ENCODE measurements at regions not wholly inside any gene's neighbourhood (a gene's known extent, or its start where the extent isn't known, plus 50 kb on each side); places are given as distances from the start of the nearest gene placed in this dataset.
"Not testable (repeated sequence)": the region's sequence is repeated elsewhere in the genome, so short reads cannot be mapped to it uniquely, and the experiment has no call there.

DNA sequence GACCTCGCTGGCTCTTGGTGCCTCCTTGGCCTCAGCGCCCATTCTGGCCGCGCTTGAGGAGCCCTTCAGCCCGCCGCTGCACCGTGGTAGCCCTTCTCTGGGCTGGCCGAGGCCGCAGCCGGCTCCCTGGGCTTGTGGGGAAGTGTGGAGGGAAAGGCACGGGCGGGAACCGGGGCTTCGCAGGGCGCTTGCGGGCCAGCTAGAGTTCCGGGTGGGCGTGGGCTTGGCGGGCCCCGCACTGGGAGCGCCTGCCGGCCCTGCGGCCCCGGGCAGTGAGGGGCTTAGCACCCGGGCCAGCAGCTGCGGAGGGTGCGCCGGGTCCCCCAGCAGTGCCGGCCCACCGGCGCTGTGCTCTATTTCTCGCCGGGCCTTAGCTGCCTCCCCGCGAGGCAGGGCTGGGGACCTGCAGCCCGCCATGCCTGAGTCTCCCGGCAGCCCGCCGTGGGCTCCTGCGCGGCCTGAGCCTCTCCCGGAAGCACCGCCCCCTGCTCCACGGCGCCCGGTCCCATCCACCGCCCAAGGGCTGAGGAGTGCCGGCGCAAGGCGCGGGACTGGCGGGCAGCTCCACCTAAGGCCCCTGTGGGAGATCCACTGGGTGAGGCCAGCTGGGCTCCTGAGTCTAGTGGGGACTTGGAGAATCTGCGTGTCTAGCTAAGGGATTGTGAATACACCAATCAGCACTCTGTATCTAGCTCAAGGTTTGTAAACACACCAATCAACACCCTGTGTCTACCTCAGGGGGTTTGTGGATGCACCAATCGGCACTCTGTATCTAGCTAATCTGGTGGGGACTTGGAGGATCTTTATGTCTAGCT, 141.1 kb downstream of the SLCO4C1 start:
- H3K4me1 Mint-ChIP-seq, H3K36me3 Mint-ChIP-seq, H3K27me3 Mint-ChIP-seq, H3K9me3 Mint-ChIP-seq, H3K27ac Mint-ChIP-seq: not testable (repeated sequence)
- peak overlapping the region; percentile 27 to 72 (median 48) for H3K4me3 Mint-ChIP-seq

DNA sequence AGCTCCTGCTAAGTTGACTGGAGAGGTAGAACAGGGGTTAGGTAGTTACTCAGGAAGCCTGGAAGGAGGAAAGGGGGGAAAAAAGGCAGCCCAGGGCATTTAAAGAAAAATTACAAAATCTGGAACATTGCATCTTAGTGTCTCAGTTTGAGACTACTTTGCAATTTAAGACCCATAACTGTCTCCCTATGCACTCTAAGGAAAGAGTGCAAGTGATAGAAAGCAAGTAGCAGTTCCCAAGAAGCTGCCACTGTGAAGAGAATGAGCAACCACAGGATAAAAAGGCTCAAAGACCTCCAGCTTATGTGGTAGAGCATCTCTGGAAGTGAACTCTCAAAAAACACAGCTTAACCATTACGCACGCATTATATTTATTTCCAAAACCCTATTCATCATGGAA, 141.8 kb downstream of the SLCO4C1 start:
- H3K36me3 Mint-ChIP-seq, result peaks cover 3% of the 10 kb centered on the region
- H3K4me3 Mint-ChIP-seq, result peak overlapping the region in 3 of 4 donors; percentile 42 to 72 (median 42)
- no peak overlapping the region for H3K27ac Mint-ChIP-seq
- peaks cover 0 to 6% (median 4%) of the 10 kb centered on the region in 3 donors for H3K9me3 Mint-ChIP-seq
- peaks cover 0 to 5% (median 0%) of the 10 kb centered on the region in 3 donors for H3K4me1 Mint-ChIP-seq
- no peaks in the 10 kb centered on the region for H3K27me3 Mint-ChIP-seq

DNA sequence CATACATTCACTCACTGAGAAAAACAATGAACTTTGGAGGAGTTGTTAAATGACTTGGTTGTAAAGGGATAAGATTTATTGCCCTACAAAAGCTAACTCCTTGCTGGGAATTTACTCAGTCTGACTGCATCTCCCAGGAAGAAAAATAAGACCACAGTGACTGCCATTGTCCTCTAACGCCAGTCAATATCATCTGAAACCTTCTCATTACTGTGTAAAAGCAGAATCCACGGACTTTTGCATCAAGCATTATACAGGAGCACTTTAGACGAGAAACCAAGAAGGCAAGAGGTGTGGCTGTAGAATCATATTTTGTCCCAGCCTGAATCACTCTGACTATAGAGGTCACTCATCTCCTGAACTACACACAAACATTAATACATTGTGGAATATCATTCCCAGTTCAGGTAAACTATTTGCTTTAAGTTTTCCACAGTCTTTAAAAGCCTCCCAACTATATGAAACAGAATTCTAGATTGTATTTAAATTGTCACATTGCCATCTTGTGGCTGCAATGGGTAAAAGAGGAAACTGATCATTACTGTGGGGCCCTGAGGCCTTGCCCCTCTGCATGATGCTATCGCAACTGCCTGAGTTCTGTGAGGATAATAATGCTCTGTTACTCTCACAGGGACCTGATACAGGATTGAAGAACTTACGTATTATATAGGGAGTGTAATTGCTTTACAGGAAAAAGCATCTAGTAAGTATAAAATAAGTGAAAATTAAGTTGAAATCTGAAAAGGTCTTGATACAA, 142.9 kb downstream of the SLCO4C1 start:
- H3K27me3 Mint-ChIP-seq, result no peaks in the 10 kb centered on the region

DNA sequence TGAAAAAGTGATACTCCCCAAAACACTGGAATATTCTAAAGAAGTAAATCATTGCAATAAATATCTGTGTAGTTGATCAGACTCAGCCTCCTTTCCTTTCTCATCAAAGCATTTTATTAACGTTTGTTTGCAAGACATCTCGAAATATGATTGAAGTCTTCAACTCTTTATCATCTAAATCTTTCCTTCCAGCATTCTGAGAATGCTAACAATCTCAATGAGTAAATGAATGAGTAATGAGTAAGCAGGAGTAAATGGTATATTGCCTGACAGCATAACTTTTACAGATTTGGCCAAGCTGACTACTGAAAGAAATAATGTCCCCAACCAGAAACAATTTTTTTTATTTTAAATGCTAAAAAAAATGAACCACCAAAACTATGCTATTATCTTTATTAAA, 157.1 kb downstream of the SLCO4C1 start:
- no peak overlapping the region for H3K4me3 Mint-ChIP-seq
- no peaks in the 10 kb centered on the region for H3K4me1 Mint-ChIP-seq
- no peak overlapping the region for H3K27ac Mint-ChIP-seq
- H3K36me3 Mint-ChIP-seq, result no peaks in the 10 kb centered on the region
- no peaks in the 10 kb centered on the region for H3K9me3 Mint-ChIP-seq
- H3K27me3 Mint-ChIP-seq, result no peaks in the 10 kb centered on the region

More for the DNA sequence above, 142.9 kb downstream of the SLCO4C1 start:
- no peak overlapping the region for H3K27ac Mint-ChIP-seq
- H3K36me3 Mint-ChIP-seq, result peaks cover 3% of the 10 kb centered on the region
- peaks cover 0 to under 1% (median 0%) of the 10 kb centered on the region in 3 donors for H3K9me3 Mint-ChIP-seq
- H3K4me1 Mint-ChIP-seq, result peaks cover 0 to 5% (median 0%) of the 10 kb centered on the region in 3 donors
- H3K4me3 Mint-ChIP-seq, result peak overlapping the region in 1 of 4 donors; percentile 13

DNA sequence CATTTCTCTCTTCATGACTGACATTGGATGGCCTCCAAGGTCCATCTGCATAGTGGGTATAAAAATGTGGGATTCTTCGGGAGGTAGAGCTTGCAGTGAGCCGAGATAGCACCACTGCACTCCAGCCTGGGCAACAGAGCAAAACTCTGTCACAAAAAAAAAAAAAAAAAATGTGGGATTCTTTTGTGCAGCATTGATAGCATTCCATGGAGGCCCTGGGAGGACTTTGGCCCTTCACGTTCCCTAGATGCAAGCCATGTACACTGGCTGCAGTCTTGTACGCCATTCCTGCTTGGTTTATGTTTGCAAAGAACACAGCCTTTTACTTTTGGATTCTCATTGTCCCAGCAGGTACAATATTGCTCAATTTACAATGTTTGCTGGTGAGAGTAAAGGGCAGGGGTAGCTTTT, 157.8 kb downstream of the SLCO4C1 start:
- H3K27ac Mint-ChIP-seq, result no peak overlapping the region
- no peak overlapping the region for H3K4me3 Mint-ChIP-seq
- H3K4me1 Mint-ChIP-seq, result no peaks in the 10 kb centered on the region
- H3K9me3 Mint-ChIP-seq, result no peaks in the 10 kb centered on the region
- H3K36me3 Mint-ChIP-seq, result no peaks in the 10 kb centered on the region
- H3K27me3 Mint-ChIP-seq, result no peaks in the 10 kb centered on the region

DNA sequence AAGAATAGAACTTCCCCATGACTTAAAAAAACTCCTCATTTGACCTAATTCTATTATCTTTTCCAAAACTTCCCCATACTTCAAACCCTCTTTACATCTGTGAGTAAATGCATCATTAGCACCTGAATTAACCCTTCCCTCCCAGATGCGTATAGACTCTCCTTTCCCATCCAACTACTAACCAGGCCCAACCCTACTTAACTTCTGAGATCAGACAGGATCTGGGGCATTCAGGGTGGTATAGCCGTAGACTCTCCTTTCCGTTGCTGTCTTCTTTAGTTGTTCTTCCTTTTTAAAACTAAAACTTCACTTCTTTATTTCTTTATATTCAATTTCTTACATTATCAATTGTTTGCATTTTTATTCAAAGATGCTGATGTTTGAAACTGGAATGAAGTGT, 165.2 kb downstream of the SLCO4C1 start:
- Mint-ChIP-seq H3K9me3 (peaks cover 2 to 3% (median 2%) of the 10 kb centered on the region in 3 donors), H3K27me3 (no peaks in the 10 kb centered on the region), H3K27ac (no peak overlapping the region), H3K4me1 (no peaks in the 10 kb centered on the region), H3K4me3 (no peak overlapping the region), H3K36me3 (no peaks in the 10 kb centered on the region)

DNA sequence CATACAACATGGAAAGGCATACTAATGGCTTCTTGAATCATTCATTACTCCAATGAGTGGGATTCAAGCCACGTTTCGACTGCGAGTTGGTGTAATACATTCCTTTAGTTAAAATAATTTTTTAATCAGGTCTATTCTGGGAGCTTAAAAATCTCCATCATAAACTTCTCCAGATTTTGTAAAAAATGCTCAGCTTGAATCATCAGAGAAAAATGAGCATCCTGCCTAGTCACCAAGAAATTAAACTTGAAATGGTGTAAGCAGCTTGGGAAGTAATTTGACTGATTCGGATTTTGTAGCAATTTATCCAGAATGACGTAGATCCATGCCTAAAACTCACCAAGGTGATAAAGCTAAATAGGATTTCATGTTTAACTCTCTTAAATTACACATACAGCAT, 165.7 kb downstream of the SLCO4C1 start:
- H3K27ac Mint-ChIP-seq, result no peak overlapping the region
- H3K9me3 Mint-ChIP-seq, result peaks cover 2 to 3% (median 2%) of the 10 kb centered on the region in 3 donors
- no peaks in the 10 kb centered on the region for H3K4me1 Mint-ChIP-seq
- H3K36me3 Mint-ChIP-seq, result no peaks in the 10 kb centered on the region
- no peak overlapping the region for H3K4me3 Mint-ChIP-seq
- no peaks in the 10 kb centered on the region for H3K27me3 Mint-ChIP-seq

DNA sequence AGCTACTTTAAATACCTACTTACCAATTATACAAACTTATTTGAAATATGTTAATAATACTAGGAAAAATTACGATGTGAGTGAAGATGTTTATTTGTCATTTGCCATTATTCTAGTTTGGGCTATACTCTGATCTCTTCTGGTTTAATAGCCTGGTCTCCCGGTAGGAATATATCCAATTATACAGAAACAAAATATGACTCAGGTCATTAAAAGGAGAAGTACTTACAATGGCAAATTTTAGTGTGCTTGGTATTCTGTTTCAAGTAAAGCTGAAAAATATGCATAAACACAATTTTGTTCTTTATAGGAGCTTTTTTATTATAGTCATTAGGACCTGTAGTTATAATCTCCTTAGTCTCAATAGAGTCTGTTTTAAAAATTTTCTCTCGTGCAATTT, 176.8 kb downstream of the SLCO4C1 start:
- H3K36me3 Mint-ChIP-seq, result no peaks in the 10 kb centered on the region
- peaks cover 0 to 3% (median 0%) of the 10 kb centered on the region in 3 donors for H3K9me3 Mint-ChIP-seq
- H3K27ac Mint-ChIP-seq, result no peak overlapping the region
- no peaks in the 10 kb centered on the region for H3K27me3 Mint-ChIP-seq
- no peak overlapping the region for H3K4me3 Mint-ChIP-seq
- H3K4me1 Mint-ChIP-seq, result no peaks in the 10 kb centered on the region

DNA sequence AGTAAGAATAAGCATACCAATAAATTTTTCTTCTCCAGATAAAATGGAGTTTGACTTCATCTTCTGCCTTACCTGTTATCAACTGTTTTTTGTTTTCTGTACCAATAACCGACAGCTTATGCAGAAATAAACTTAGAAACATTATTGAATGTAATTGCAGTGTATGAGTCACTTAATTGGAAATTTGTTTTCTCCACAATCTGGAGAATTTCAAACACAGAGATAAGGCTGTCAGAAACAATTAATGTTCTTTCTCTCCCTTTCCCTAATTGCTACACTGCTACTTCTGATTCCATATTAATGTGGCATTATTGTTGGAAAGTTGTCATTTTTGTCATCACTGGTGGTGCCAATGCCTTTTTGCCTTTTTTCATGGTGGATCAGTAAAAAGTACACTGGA, 180.3 kb downstream of the SLCO4C1 start:
- Mint-ChIP-seq H3K4me3 (no peak overlapping the region), H3K4me1 (no peaks in the 10 kb centered on the region), H3K27ac (no peak overlapping the region), H3K36me3 (no peaks in the 10 kb centered on the region), H3K9me3 (peaks cover 0 to 3% (median 2%) of the 10 kb centered on the region in 3 donors), H3K27me3 (no peaks in the 10 kb centered on the region)

DNA sequence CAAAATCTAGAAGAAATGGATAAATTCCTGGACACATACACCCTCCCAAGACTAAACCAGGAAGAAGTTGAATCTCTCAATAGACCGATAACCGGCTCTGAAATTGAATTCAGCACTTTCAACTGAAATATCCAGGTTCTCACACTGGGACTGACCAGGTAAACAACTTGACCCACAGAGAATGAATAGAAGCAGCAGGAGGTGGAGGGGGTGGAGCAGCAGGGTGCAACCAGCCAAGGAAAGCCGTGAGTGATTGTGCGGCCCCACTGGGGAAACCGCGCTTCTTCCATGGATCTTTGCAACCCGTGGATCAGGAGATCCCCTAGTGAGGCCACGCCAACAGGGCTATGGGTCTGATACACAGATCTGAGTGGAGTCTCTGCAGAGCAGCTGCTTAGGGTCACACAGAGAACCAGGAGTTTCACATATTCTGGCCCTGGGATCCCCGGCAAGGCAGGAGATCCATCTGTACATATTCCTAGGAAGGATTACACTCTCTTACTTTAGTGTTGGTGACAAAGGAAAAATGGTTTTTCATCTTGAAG, 181.5 kb downstream of the SLCO4C1 start:
- no peak overlapping the region for H3K27ac Mint-ChIP-seq
- no peaks in the 10 kb centered on the region for H3K36me3 Mint-ChIP-seq
- no peaks in the 10 kb centered on the region for H3K4me1 Mint-ChIP-seq
- peaks cover 0 to 3% (median 3%) of the 10 kb centered on the region in 3 donors for H3K9me3 Mint-ChIP-seq
- H3K4me3 Mint-ChIP-seq, result no peak overlapping the region
- no peaks in the 10 kb centered on the region for H3K27me3 Mint-ChIP-seq

DNA sequence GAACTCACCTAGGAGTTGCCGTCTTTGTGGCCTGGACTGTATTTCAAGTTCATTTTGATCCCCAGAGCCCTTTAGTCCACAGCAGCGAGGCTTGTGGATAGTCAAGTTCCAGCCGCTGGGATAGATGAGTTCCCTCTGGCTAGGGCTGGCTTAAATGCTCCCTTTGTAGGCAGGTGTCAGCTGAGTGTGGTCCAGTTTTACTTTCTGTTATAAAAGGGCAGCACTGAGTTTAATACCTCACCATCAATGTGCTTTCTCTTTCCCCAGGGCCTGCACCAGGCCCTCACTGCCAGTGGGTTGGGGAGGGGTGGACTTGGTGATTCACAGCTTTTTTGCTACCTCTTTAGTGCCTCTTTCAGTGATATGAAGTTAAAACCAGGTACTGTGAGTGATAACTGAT, 188.2 kb downstream of the SLCO4C1 start:
- peaks cover 0 to 3% (median 2%) of the 10 kb centered on the region in 3 donors for H3K9me3 Mint-ChIP-seq
- H3K36me3 Mint-ChIP-seq, result no peaks in the 10 kb centered on the region
- no peak overlapping the region for H3K27ac Mint-ChIP-seq
- no peak overlapping the region for H3K4me3 Mint-ChIP-seq
- no peaks in the 10 kb centered on the region for H3K4me1 Mint-ChIP-seq
- no peaks in the 10 kb centered on the region for H3K27me3 Mint-ChIP-seq

DNA sequence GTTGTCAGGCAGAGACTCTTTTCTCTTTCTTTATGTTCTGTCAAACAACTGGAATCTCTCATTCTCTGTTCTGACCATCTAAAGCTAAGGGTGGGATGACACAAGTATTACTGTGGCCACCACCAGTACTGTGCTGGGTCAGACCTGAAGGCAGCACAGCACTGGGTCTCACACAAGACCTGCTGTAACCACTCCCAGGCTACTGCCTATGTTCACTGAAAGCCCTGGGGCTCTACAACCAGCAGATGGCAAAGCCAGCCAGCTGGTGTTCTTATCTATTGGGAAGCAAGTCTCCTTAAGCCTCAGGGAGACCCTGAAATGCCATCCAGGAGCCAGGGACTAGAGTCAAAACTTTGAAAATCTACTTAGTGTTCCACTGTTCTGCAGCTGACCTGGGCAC, 189.5 kb downstream of the SLCO4C1 start:
- no peaks in the 10 kb centered on the region for H3K4me1 Mint-ChIP-seq
- no peaks in the 10 kb centered on the region for H3K27me3 Mint-ChIP-seq
- peaks cover 0 to 3% (median 2%) of the 10 kb centered on the region in 3 donors for H3K9me3 Mint-ChIP-seq
- H3K36me3 Mint-ChIP-seq, result no peaks in the 10 kb centered on the region
- H3K4me3 Mint-ChIP-seq, result no peak overlapping the region
- H3K27ac Mint-ChIP-seq, result no peak overlapping the region

DNA sequence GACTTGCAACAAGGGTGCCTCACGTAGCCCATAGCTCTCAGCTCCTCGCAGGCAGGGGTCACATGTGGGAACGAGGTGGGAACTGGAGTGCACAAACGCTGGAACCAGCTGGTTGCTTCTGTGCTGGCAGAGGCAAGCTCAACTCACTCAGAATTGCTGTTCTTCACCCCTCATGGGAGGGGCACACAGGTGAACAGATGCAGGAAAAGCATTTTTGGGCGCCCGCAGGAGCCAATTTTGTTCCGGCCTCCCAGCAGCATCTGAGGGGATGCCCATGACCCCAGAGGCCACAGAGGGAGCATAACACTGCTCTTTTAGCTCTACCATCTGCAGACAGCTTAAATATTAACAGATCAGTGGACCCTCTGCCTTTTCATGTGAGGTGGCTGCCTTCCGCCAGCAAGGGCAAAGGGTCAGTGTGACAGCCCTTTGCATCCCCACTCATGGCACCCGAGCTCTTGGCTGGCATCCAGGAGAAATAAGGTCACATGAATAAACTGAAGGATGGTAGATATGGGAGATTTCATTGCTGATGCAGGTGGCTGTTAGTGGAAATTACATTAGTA, 196.2 kb downstream of the SLCO4C1 start:
- Mint-ChIP-seq H3K4me3 (no peak overlapping the region), H3K36me3 (no peaks in the 10 kb centered on the region), H3K27ac (no peak overlapping the region), H3K9me3 (peaks cover 0 to 9% (median 2%) of the 10 kb centered on the region in 3 donors), H3K27me3 (no peaks in the 10 kb centered on the region), H3K4me1 (no peaks in the 10 kb centered on the region)

DNA sequence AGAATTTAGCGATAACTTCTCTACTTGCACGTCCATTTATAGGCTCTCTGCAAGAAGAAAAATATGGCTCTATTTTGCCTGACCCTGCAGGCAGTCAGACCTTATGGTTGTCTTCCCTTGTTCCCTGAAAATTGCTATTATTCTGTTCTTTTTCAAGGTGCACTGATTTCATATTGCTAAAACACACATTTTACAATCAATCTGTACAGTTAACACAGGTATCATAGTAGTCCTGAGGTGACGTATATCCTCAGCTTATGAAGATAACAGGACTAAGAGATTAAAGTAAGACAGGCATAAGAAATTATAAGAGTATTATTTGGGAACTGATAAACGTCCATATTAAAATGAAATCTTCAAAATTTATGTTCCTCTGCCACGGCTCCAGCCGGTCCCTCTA, 197.0 kb downstream of the SLCO4C1 start:
- not testable (repeated sequence) for H3K36me3 Mint-ChIP-seq, H3K4me3 Mint-ChIP-seq, H3K9me3 Mint-ChIP-seq, H3K27ac Mint-ChIP-seq, H3K27me3 Mint-ChIP-seq, H3K4me1 Mint-ChIP-seq

DNA sequence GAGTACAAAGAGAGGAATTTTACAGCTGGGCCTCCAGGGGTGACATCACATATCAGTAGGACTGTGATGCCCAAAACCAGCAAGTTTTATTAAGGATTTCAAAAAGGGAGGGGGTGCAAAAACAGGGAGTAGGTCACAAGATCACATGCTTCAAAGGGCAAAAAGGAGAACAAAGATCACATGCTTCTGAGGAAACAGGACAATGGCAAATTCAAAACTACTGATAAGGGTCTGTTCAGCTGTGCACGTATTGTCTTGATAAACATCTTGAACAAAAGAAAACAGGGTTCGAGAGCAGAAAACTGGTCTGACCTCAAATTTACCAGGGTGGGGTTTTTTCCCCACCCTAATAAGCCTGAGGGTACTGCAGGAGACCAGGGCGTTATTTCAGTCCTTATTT, 197.5 kb downstream of the SLCO4C1 start:
- not testable (repeated sequence) for H3K27me3 Mint-ChIP-seq, H3K9me3 Mint-ChIP-seq, H3K36me3 Mint-ChIP-seq, H3K4me1 Mint-ChIP-seq, H3K27ac Mint-ChIP-seq, H3K4me3 Mint-ChIP-seq

All from IgD-negative memory B cell (primary cell).